VCaP (cell line): ENCODE measurements at regions not wholly inside any gene's neighbourhood (a gene's known extent, or its start where the extent isn't known, plus 50 kb on each side); places are given as distances from the start of the nearest gene placed in this dataset.
"Not testable (repeated sequence)": the region's sequence is repeated elsewhere in the genome, so short reads cannot be mapped to it uniquely, and the experiment has no call there.

Experiments used
- H3K27ac ChIP-seq: fragments of 450-650 bp; 2 replicates; pipeline ENCODE4 v1.5.1; 2017
- CTCF ChIP-seq: fragments of 450-650 bp; conservative IDR thresholded peaks from 2 replicates; pipeline ENCODE4 v1.5.1; 2017; ENCODE audit warnings: mild to moderate bottlenecking, moderate library complexity

GRCh38 chr4:23422878-23423277, 467.0 kb downstream of the PPARGC1A start:
- TF ChIP-seq CTCF = no peak
- H3K27ac ChIP-seq = no peak overlapping the region

- no peak overlapping the region for H3K27ac ChIP-seq
- TF ChIP-seq CTCF = no peak
Measured at GRCh38 chr4:23413631-23414030, 476.2 kb downstream of the PPARGC1A start.

GRCh38 chr4:23412701-23413100, 477.1 kb downstream of the PPARGC1A start:
- TF ChIP-seq CTCF = no peak
- H3K27ac ChIP-seq = no peak overlapping the region

- H3K27ac ChIP-seq = not testable (repeated sequence)
Measured at GRCh38 chr4:23408913-23409312, 480.9 kb downstream of the PPARGC1A start.

- no peak for TF ChIP-seq CTCF
- no peak overlapping the region for H3K27ac ChIP-seq
Measured at GRCh38 chr4:23401572-23401971, 488.3 kb downstream of the PPARGC1A start.

GRCh38 chr4:23392860-23393458, 496.9 kb downstream of the PPARGC1A start:
- no peak overlapping the region for H3K27ac ChIP-seq
- no peak for TF ChIP-seq CTCF

GRCh38 chr4:23390246-23390645, 499.6 kb downstream of the PPARGC1A start:
- H3K27ac ChIP-seq = no peak overlapping the region
- no peak for TF ChIP-seq CTCF

GRCh38 chr4:23388699-23389395, 501.0 kb downstream of the PPARGC1A start:
- no peak for TF ChIP-seq CTCF
- no peak overlapping the region for H3K27ac ChIP-seq
